GM21390 (cell line): ENCODE measurements at regions not wholly inside any gene's neighbourhood (a gene's known extent, or its start where the extent isn't known, plus 50 kb on each side); places are given as distances from the start of the nearest gene placed in this dataset.

ENCODE experiments used
- ATAC-seq: cut with Tn5 transposase; IDR thresholded peaks from one replicate; pipeline ENCODE4 v1.9.1; 2021; ENCODE audit not compliant: unreplicated experiment

DNA sequence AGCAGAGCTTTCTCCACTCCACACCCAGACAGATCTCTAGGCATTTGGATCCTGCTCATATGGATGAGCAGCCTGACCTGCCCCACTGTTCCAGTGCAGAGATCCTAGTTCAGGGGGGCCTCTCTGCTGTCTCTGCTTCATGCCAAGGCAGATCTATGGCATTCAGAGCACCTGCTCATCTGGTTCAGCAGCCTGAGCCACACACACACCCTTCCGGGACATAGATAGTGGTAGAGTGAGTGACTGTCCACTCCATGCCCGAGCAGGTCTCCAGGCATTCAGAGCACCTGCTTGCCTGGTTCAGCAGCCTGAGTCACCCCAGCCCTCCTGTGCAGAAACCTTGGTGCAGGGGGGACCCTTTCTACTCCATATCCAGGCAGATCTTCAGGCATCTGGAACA is 54.3 kb upstream of the ZNF800 start:
- ATAC-seq = no peak
